HL-60 (cell line): ENCODE measurements at regions not wholly inside any gene's neighbourhood (a gene's known extent, or its start where the extent isn't known, plus 50 kb on each side); places are given as distances from the start of the nearest gene placed in this dataset.

Experiments
- GABPA ChIP-seq: IDR thresholded peaks from 2 replicates; pipeline ENCODE4 v1.6.1; 2012; ENCODE audit warnings: low read depth
- POLR2AphosphoS5 ChIP-seq: IDR thresholded peaks from 2 replicates; pipeline ENCODE4 v1.6.1; 2012; ENCODE audit warnings: low read depth
- TF ChIP-seq, protein P1 (sequence below): IDR thresholded peaks from one replicate; pipeline ENCODE4 v1.5.1; 2011; ENCODE audit warnings: low read length, control low read depth, inconsistent platforms; ENCODE audit not compliant: insufficient read depth
- TF ChIP-seq, protein P2 (sequence below): IDR thresholded peaks from 2 replicates; pipeline ENCODE4 v1.6.1; 2012; ENCODE audit warnings: low read depth; ENCODE audit not compliant: insufficient replicate concordance

- TF ChIP-seq, protein P1, sequence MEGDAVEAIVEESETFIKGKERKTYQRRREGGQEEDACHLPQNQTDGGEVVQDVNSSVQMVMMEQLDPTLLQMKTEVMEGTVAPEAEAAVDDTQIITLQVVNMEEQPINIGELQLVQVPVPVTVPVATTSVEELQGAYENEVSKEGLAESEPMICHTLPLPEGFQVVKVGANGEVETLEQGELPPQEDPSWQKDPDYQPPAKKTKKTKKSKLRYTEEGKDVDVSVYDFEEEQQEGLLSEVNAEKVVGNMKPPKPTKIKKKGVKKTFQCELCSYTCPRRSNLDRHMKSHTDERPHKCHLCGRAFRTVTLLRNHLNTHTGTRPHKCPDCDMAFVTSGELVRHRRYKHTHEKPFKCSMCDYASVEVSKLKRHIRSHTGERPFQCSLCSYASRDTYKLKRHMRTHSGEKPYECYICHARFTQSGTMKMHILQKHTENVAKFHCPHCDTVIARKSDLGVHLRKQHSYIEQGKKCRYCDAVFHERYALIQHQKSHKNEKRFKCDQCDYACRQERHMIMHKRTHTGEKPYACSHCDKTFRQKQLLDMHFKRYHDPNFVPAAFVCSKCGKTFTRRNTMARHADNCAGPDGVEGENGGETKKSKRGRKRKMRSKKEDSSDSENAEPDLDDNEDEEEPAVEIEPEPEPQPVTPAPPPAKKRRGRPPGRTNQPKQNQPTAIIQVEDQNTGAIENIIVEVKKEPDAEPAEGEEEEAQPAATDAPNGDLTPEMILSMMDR, result no peak
- no peak for TF ChIP-seq POLR2AphosphoS5
- TF ChIP-seq, protein P2, sequence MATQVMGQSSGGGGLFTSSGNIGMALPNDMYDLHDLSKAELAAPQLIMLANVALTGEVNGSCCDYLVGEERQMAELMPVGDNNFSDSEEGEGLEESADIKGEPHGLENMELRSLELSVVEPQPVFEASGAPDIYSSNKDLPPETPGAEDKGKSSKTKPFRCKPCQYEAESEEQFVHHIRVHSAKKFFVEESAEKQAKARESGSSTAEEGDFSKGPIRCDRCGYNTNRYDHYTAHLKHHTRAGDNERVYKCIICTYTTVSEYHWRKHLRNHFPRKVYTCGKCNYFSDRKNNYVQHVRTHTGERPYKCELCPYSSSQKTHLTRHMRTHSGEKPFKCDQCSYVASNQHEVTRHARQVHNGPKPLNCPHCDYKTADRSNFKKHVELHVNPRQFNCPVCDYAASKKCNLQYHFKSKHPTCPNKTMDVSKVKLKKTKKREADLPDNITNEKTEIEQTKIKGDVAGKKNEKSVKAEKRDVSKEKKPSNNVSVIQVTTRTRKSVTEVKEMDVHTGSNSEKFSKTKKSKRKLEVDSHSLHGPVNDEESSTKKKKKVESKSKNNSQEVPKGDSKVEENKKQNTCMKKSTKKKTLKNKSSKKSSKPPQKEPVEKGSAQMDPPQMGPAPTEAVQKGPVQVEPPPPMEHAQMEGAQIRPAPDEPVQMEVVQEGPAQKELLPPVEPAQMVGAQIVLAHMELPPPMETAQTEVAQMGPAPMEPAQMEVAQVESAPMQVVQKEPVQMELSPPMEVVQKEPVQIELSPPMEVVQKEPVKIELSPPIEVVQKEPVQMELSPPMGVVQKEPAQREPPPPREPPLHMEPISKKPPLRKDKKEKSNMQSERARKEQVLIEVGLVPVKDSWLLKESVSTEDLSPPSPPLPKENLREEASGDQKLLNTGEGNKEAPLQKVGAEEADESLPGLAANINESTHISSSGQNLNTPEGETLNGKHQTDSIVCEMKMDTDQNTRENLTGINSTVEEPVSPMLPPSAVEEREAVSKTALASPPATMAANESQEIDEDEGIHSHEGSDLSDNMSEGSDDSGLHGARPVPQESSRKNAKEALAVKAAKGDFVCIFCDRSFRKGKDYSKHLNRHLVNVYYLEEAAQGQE, result no peak
- TF ChIP-seq GABPA, result no peak
Observed at GRCh38 chr16:26301516-26301915, 609.8 kb downstream of the HS3ST4 start.
